Fibroblast of lung (primary cell): ENCODE measurements at regions not wholly inside any gene's neighbourhood (a gene's known extent, or its start where the extent isn't known, plus 50 kb on each side); places are given as distances from the start of the nearest gene placed in this dataset.
"Not testable (repeated sequence)": the region's sequence is repeated elsewhere in the genome, so short reads cannot be mapped to it uniquely, and the experiment has no call there.

Source experiments
- DNase-seq, 2 donors: peaks; one replicate each; pipeline versions ENCODE4 v3.0.0 to v3.0.0-alpha.2; 2010; ENCODE audit warnings: low read depth in 2 of 2
- H2AFZ ChIP-seq: 2 replicates; pipeline ENCODE4 v1.5.1; 2012; ENCODE audit warnings: low read length, control low read depth, inconsistent platforms
- H3K27ac ChIP-seq: 2 replicates; pipeline ENCODE4 v1.5.1; 2011; ENCODE audit warnings: low read length, control low read depth; ENCODE audit not compliant: insufficient read depth
- H3K27me3 ChIP-seq: 2 replicates; pipeline ENCODE4 v1.5.1; 2011; ENCODE audit warnings: mild to moderate bottlenecking, low read length; ENCODE audit not compliant: control insufficient read depth, insufficient read depth
- H3K36me3 ChIP-seq: 2 replicates; pipeline ENCODE4 v1.5.1; 2011; ENCODE audit warnings: low read length; ENCODE audit not compliant: control insufficient read depth, insufficient read depth
- H3K4me1 ChIP-seq: 2 replicates; pipeline ENCODE4 v1.5.1; 2011; ENCODE audit warnings: low read length; ENCODE audit not compliant: control insufficient read depth, insufficient read depth; ENCODE audit errors: extremely low read depth
- H3K4me2 ChIP-seq: 2 replicates; pipeline ENCODE4 v1.5.1; 2011; ENCODE audit warnings: low read length, control low read depth; ENCODE audit not compliant: insufficient read depth; ENCODE audit errors: extremely low read depth
- H3K4me3 ChIP-seq, 4 experiments: fragments of 200-600 bp in 1 of 4; sonication (generic) in 1 of 4; replicated peaks in 1 of 4; 2 replicates each; pipeline ENCODE4 v1.5.1; 2011 to 2016; ENCODE audit warnings: low read length in 4 of 4, low read depth in 3 of 4, mild to moderate bottlenecking in 3 of 4, control low read depth in 2 of 4, inconsistent platforms in 1 of 4, mixed read lengths in 1 of 4; ENCODE audit not compliant: insufficient read depth in 1 of 4; ENCODE audit errors: control extremely low read depth in 1 of 4
- H3K79me2 ChIP-seq: 2 replicates; pipeline ENCODE4 v1.5.1; 2012; ENCODE audit warnings: mild to moderate bottlenecking, low read length, inconsistent platforms; ENCODE audit not compliant: control insufficient read depth, insufficient read depth
- H3K9ac ChIP-seq: 2 replicates; pipeline ENCODE4 v1.5.1; 2011; ENCODE audit warnings: mild to moderate bottlenecking, low read length, control low read depth; ENCODE audit not compliant: insufficient read depth
- H3K9me3 ChIP-seq: 2 replicates; pipeline ENCODE4 v1.5.1; 2012; ENCODE audit warnings: low read depth, low read length; ENCODE audit not compliant: control insufficient read depth, insufficient read depth
- H4K20me1 ChIP-seq: 2 replicates; pipeline ENCODE4 v1.5.1; 2011; ENCODE audit warnings: low read length; ENCODE audit not compliant: control insufficient read depth, insufficient read depth; ENCODE audit errors: extremely low read depth
- CTCF ChIP-seq, 2 donors: IDR thresholded peaks in 1 of 2; conservative IDR thresholded peaks in 1 of 2; 1 replicate in 1 of 2; 2 replicates in 1 of 2; pipeline ENCODE4 v1.5.1; 2011 to 2012; ENCODE audit warnings: low read length in 2 of 2, control low read depth in 1 of 2, inconsistent platforms in 1 of 2, low read depth in 1 of 2, mild to moderate bottlenecking in 1 of 2
- EZH2 ChIP-seq: IDR thresholded peaks from 2 replicates; pipeline ENCODE4 v1.5.1; 2012; ENCODE audit warnings: low read length, control low read depth, mild to moderate bottlenecking; ENCODE audit errors: missing control alignments

- not testable (repeated sequence) for H4K20me1 ChIP-seq, H2AFZ ChIP-seq, H3K36me3 ChIP-seq, H3K4me3 ChIP-seq, H3K4me2 ChIP-seq, H3K9ac ChIP-seq, H3K4me1 ChIP-seq, DNase-seq, H3K9me3 ChIP-seq, H3K27ac ChIP-seq, H3K79me2 ChIP-seq, H3K27me3 ChIP-seq
These were observed 219.1 kb upstream of the TEKT4 start for GRCh38 chr2:94652131-94652530.

- H4K20me1 ChIP-seq, H2AFZ ChIP-seq, H3K9me3 ChIP-seq, H3K27ac ChIP-seq, H3K79me2 ChIP-seq, H3K4me1 ChIP-seq, H3K9ac ChIP-seq, DNase-seq, H3K36me3 ChIP-seq, H3K4me3 ChIP-seq, H3K4me2 ChIP-seq, H3K27me3 ChIP-seq: not testable (repeated sequence)
These were observed 201.4 kb upstream of the TEKT4 start for GRCh38 chr2:94669858-94670257.

GRCh38 chr2:94694236-94694635, 177.0 kb upstream of the TEKT4 start:
- H2AFZ ChIP-seq, H3K4me1 ChIP-seq, DNase-seq, H4K20me1 ChIP-seq, H3K9me3 ChIP-seq, H3K27ac ChIP-seq, H3K9ac ChIP-seq, H3K4me3 ChIP-seq, H3K79me2 ChIP-seq, H3K27me3 ChIP-seq, H3K4me2 ChIP-seq, H3K36me3 ChIP-seq: not testable (repeated sequence)

GRCh38 chr2:94708982-94709381, 162.2 kb upstream of the TEKT4 start:
- not testable (repeated sequence) for H3K27me3 ChIP-seq, H3K27ac ChIP-seq, H3K36me3 ChIP-seq, DNase-seq, H3K9ac ChIP-seq, H3K9me3 ChIP-seq, H3K4me3 ChIP-seq, H3K4me1 ChIP-seq, H3K79me2 ChIP-seq, H2AFZ ChIP-seq, H3K4me2 ChIP-seq, H4K20me1 ChIP-seq

- H3K4me2 ChIP-seq, result no peak overlapping the region
- no peak for DNase-seq
- no peaks in the 10 kb centered on the region for H3K79me2 ChIP-seq
- H2AFZ ChIP-seq, result no peak overlapping the region
- no peaks in the 10 kb centered on the region for H3K9me3 ChIP-seq
- no peaks in the 10 kb centered on the region for H3K27me3 ChIP-seq
- H3K4me1 ChIP-seq, result no peaks in the 10 kb centered on the region
- H3K36me3 ChIP-seq, result no peaks in the 10 kb centered on the region
- H3K9ac ChIP-seq, result no peak overlapping the region
- H3K4me3 ChIP-seq, result no peak overlapping the region
- H4K20me1 ChIP-seq, result no peaks in the 10 kb centered on the region
- TF ChIP-seq CTCF (conservative IDR thresholded peaks at IDR 0.05 in 1 of 2, IDR thresholded peaks at IDR 0.05 in 1 of 2; ENCODE audit: low read depth in 1 of 2, low read length in 2 of 2) (no peak), EZH2 (no peak)
- H3K27ac ChIP-seq, result no peak overlapping the region
These were observed 145.7 kb upstream of the TEKT4 start for GRCh38 chr2:94725543-94725942.

GRCh38 chr2:94735536-94735935, 135.7 kb upstream of the TEKT4 start:
- not testable (repeated sequence) for H3K27ac ChIP-seq, H2AFZ ChIP-seq, H3K4me1 ChIP-seq, DNase-seq, H4K20me1 ChIP-seq, H3K27me3 ChIP-seq, H3K36me3 ChIP-seq, H3K9ac ChIP-seq, H3K4me2 ChIP-seq, H3K79me2 ChIP-seq, H3K4me3 ChIP-seq, H3K9me3 ChIP-seq
